ENCODE measurements at regions not wholly inside any gene's neighbourhood (a gene's known extent, or its start where the extent isn't known, plus 50 kb on each side); places are given as distances from the start of the nearest gene placed in this dataset.

DNA sequence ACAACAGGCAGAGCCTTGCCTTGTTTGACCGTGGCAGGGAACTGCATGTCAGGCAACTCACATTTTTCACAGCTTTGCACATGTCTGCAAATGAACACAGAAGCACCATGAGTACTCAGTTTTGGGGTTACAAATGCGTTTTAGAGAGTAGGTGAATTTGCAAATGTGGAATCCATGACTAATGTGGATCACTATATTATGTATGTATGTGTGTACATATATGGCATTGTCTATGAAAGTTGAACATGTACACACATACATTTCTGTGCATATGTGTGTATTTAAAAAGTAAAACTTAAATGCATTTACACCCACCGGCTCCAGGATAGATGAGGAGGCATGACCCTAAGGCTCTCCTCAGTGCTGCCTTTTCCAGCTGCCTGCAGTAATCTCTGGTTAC lies 65.1 kb downstream of the SOWAHC start:
- WGBS, result 94% methylated on average over 3 of the region's 3 CpGs
- H3K4me1 ChIP-seq (ENCODE audit: control insufficient read depth in 2 of 2, insufficient read depth in 2 of 2, low read length in 2 of 2), result no peaks in the 10 kb centered on the region
- no peak overlapping the region for H3K4me3 ChIP-seq (ENCODE audit: low read length in 2 of 2)
- peaks cover 0 to 4% of the 10 kb centered on the region in 2 donors for H3K27me3 ChIP-seq (ENCODE audit: control insufficient read depth in 2 of 2, insufficient read depth in 1 of 2, low read length in 1 of 2)
- H3K27ac ChIP-seq (ENCODE audit: low read depth in 1 of 2, low read length in 1 of 2), result no peak overlapping the region
- no peaks in the 10 kb centered on the region for H3K9me3 ChIP-seq (ENCODE audit: control insufficient read depth in 2 of 2, insufficient read depth in 1 of 2, low read length in 1 of 2)
- DNase-seq (ENCODE audit: low read depth in 6 of 9, low spot score in 9 of 9), result no peak
- H3K36me3 ChIP-seq (ENCODE audit: control insufficient read depth in 2 of 2, insufficient read depth in 2 of 2, low read length in 1 of 2), result no peaks in the 10 kb centered on the region

DNA sequence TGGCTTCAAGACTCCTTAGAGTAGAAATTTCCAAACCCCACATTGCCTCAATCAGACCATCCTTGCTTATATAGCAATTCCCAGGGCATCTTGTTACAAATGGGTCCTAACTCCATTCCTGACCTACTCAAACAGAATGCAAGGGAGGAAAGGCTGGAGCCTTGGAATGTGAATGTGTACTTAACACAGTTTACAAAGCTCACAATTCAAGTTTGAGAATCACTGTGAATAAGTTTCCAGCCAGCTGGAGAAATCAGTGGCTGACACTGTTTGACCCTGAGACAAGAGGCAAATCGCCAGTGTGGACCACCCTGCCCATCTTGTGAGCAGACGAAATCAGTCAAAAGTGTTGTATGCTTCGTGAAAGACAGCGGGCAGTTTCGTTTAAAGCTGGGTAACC lies 65.5 kb downstream of the SOWAHC start:
- 96% methylated on average over 5 of the region's 5 CpGs for WGBS
- Histone ChIP-seq H3K4me1 (ENCODE audit: control insufficient read depth in 2 of 2, insufficient read depth in 2 of 2, low read length in 2 of 2) (no peaks in the 10 kb centered on the region), H3K9me3 (ENCODE audit: control insufficient read depth in 2 of 2, insufficient read depth in 1 of 2, low read length in 1 of 2) (no peaks in the 10 kb centered on the region), H3K27me3 (ENCODE audit: control insufficient read depth in 2 of 2, insufficient read depth in 1 of 2, low read length in 1 of 2) (peaks cover 0 to 4% of the 10 kb centered on the region in 2 donors), H3K27ac (ENCODE audit: low read depth in 1 of 2, low read length in 1 of 2) (no peak overlapping the region), H3K4me3 (ENCODE audit: low read length in 2 of 2) (no peak overlapping the region), H3K36me3 (ENCODE audit: control insufficient read depth in 2 of 2, insufficient read depth in 2 of 2, low read length in 1 of 2) (no peaks in the 10 kb centered on the region)
- DNase-seq (ENCODE audit: low read depth in 6 of 9, low spot score in 9 of 9), result no peak

DNA sequence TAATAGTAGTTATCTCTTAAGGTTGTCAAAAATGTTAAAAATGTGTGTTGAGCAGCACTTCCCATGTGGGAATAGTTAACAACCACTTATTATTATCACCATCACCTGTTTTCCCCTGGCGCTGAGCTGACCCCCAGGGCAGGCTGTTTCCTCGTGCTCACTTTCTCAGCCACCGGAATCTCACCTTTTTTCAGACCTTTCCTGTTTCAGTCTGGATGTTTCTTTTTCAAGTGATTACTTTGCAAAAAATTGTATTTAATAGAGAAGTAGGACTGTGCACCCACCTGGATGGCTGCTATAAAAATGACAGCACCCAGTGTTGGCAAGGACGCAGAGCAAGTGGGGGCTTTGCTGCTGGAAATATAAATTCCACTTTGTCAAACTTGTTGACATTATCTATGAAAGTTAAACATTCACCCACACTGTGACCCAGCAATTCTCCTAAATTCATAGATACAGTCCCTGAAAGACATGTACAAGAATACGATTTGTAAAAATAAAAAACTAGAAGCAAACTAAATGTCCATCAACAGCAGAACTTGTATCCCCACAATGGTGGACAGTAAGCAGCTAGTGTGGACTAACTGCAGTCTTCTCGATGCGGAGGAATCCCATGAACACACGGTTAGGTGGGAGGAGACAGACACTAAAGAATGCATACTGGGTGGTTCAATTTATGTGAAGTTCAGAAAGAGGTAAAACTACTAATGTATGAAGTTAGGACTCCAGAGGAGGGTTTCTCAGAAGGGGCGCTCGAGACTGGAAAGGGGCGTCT lies 66.5 kb downstream of the SOWAHC start:
- H3K27ac ChIP-seq (ENCODE audit: low read depth in 1 of 2, low read length in 1 of 2), result no peak overlapping the region
- H3K9me3 ChIP-seq (ENCODE audit: control insufficient read depth in 2 of 2, insufficient read depth in 1 of 2, low read length in 1 of 2), result no peaks in the 10 kb centered on the region
- no peaks in the 10 kb centered on the region for H3K36me3 ChIP-seq (ENCODE audit: control insufficient read depth in 2 of 2, insufficient read depth in 2 of 2, low read length in 1 of 2)
- 72% methylated on average over 11 of the region's 11 CpGs for WGBS
- H3K4me1 ChIP-seq (ENCODE audit: control insufficient read depth in 2 of 2, insufficient read depth in 2 of 2, low read length in 2 of 2), result no peaks in the 10 kb centered on the region
- DNase-seq (ENCODE audit: low read depth in 6 of 9, low spot score in 9 of 9), result no peak
- no peak overlapping the region for H3K4me3 ChIP-seq (ENCODE audit: low read length in 2 of 2)
- peaks cover 0 to 4% of the 10 kb centered on the region in 2 donors for H3K27me3 ChIP-seq (ENCODE audit: control insufficient read depth in 2 of 2, insufficient read depth in 1 of 2, low read length in 1 of 2)

DNA sequence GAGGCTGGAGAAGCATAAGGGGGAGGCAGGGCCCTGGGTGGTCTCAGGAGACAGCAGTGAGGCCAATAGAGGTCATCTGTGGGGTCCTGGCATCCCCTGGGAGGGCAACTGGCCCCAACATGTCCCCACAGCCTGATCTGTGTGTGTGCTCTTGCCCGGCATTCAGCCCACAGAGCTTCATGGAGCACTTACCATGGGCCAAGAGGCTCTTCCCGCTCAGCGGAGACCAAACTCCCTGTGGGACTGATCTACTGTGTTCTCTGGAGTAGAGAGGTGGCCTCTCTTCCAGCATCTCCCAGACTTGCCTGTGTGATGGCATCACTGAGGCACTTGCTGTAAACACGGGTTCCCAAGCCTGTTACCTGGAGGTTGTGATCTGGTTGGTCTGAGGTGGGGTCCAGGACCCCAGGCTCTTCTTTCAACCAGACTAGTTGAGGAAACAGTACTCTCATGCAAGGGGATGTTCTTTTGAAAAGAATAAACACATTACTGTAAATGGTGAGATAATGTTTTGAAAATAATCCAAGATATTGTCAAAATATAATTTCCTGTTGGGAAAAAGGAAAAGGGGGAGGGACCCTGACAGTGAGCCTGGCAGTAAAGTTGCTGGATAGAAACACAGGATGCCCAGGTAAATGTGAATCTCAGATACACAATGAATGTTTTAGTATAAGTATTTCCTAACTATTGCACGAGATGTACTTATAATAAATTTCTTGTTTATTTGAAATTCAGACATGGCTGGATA lies 67.6 kb downstream of the SOWAHC start:
- Histone ChIP-seq H3K27me3 (ENCODE audit: control insufficient read depth in 2 of 2, insufficient read depth in 1 of 2, low read length in 1 of 2) (peaks cover 0 to 2% of the 10 kb centered on the region in 2 donors), H3K27ac (ENCODE audit: low read depth in 1 of 2, low read length in 1 of 2) (no peak overlapping the region), H3K4me3 (ENCODE audit: low read length in 2 of 2) (no peak overlapping the region), H3K36me3 (ENCODE audit: control insufficient read depth in 2 of 2, insufficient read depth in 2 of 2, low read length in 1 of 2) (no peaks in the 10 kb centered on the region), H3K4me1 (ENCODE audit: control insufficient read depth in 2 of 2, insufficient read depth in 2 of 2, low read length in 2 of 2) (no peaks in the 10 kb centered on the region), H3K9me3 (ENCODE audit: control insufficient read depth in 2 of 2, insufficient read depth in 1 of 2, low read length in 1 of 2) (no peaks in the 10 kb centered on the region)
- no peak for DNase-seq (ENCODE audit: low read depth in 6 of 9, low spot score in 9 of 9)
- WGBS, result 95% methylated on average over 5 of the region's 5 CpGs

DNA sequence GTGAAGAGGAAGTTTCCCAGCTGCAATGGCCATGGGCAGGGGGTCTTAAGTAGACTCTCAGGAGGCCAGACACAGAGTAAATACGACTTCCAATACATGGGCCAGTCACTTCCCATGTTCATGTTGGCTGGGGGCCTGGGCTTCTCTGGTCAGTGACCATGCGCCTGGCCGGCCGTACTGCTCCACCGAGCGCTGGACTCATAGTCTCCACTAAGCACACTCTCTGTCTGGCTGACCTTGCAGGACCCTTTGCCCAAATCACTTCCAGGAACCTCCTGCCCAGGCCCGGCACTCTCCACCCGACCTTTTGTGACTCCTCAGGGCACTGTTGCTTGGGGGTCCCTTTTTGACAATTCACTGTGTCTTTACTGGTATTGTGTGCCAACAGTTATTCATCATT lies 69.3 kb downstream of the SOWAHC start:
- H3K27ac ChIP-seq (ENCODE audit: low read depth in 1 of 2, low read length in 1 of 2), result no peak overlapping the region
- 93% methylated on average over 8 of the region's 8 CpGs for WGBS
- H3K36me3 ChIP-seq (ENCODE audit: control insufficient read depth in 2 of 2, insufficient read depth in 2 of 2, low read length in 1 of 2), result no peaks in the 10 kb centered on the region
- no peaks in the 10 kb centered on the region for H3K9me3 ChIP-seq (ENCODE audit: control insufficient read depth in 2 of 2, insufficient read depth in 1 of 2, low read length in 1 of 2)
- no peaks in the 10 kb centered on the region for H3K4me1 ChIP-seq (ENCODE audit: control insufficient read depth in 2 of 2, insufficient read depth in 2 of 2, low read length in 2 of 2)
- H3K4me3 ChIP-seq (ENCODE audit: low read length in 2 of 2), result no peak overlapping the region
- no peak for DNase-seq (ENCODE audit: low read depth in 6 of 9, low spot score in 9 of 9)
- H3K27me3 ChIP-seq (ENCODE audit: control insufficient read depth in 2 of 2, insufficient read depth in 1 of 2, low read length in 1 of 2), result no peaks in the 10 kb centered on the region

DNA sequence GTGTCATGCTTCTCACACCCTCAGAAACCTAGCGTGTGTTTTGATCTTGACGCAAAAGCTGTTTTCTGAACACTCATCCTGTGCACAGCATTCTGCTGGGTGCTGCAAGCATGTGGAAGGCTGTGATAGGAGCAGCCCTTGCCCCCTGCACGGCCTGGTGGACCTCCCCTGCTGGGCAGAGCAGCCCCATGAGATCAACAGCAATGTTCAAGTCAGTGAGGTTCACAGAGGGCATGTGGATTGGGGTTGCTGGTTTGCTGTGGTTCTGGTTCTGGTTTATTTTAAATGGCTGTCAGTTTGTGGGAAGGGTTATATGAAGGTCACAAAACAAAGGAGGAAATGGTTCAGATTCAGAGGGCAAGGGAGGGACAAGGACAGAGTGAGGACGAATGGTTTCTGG lies 71.3 kb downstream of the SOWAHC start:
- Histone ChIP-seq H3K9me3 (ENCODE audit: control insufficient read depth in 2 of 2, insufficient read depth in 1 of 2, low read length in 1 of 2) (no peaks in the 10 kb centered on the region), H3K27me3 (ENCODE audit: control insufficient read depth in 2 of 2, insufficient read depth in 1 of 2, low read length in 1 of 2) (no peaks in the 10 kb centered on the region), H3K36me3 (ENCODE audit: control insufficient read depth in 2 of 2, insufficient read depth in 2 of 2, low read length in 1 of 2) (no peaks in the 10 kb centered on the region), H3K27ac (ENCODE audit: low read depth in 1 of 2, low read length in 1 of 2) (no peak overlapping the region), H3K4me3 (ENCODE audit: low read length in 2 of 2) (no peak overlapping the region), H3K4me1 (ENCODE audit: control insufficient read depth in 2 of 2, insufficient read depth in 2 of 2, low read length in 2 of 2) (no peaks in the 10 kb centered on the region)
- WGBS, result 92% methylated on average over 4 of the region's 4 CpGs
- no peak for DNase-seq (ENCODE audit: low read depth in 6 of 9, low spot score in 9 of 9)

DNA sequence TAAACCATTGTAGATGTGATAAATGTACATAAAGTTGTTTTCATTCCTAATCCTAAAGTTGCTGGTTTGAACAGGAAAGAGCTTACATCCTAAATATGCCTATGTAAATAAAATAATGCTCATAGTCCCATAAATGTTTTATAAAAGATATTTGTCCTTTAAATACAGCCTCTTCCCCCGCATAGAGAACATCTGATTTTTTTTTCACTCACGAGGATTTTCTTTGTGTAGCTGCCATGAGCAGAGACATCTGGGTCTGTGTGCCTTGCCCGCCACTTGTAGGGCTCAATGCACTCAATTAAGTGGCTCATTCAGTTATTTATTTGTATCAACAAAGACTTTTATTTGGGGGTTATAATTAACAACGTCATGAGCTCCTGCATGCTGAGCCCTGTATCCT lies 72.8 kb downstream of the SOWAHC start:
- no peak overlapping the region for H3K27ac ChIP-seq (ENCODE audit: low read depth in 1 of 2, low read length in 1 of 2)
- H3K9me3 ChIP-seq (ENCODE audit: control insufficient read depth in 2 of 2, insufficient read depth in 1 of 2, low read length in 1 of 2), result no peaks in the 10 kb centered on the region
- no peaks in the 10 kb centered on the region for H3K4me1 ChIP-seq (ENCODE audit: control insufficient read depth in 2 of 2, insufficient read depth in 2 of 2, low read length in 2 of 2)
- H3K4me3 ChIP-seq (ENCODE audit: low read length in 2 of 2), result no peak overlapping the region
- WGBS, result 95% methylated on average over 4 of the region's 4 CpGs
- no peaks in the 10 kb centered on the region for H3K36me3 ChIP-seq (ENCODE audit: control insufficient read depth in 2 of 2, insufficient read depth in 2 of 2, low read length in 1 of 2)
- DNase-seq (ENCODE audit: low read depth in 6 of 9, low spot score in 9 of 9), result no peak
- no peaks in the 10 kb centered on the region for H3K27me3 ChIP-seq (ENCODE audit: control insufficient read depth in 2 of 2, insufficient read depth in 1 of 2, low read length in 1 of 2)

DNA sequence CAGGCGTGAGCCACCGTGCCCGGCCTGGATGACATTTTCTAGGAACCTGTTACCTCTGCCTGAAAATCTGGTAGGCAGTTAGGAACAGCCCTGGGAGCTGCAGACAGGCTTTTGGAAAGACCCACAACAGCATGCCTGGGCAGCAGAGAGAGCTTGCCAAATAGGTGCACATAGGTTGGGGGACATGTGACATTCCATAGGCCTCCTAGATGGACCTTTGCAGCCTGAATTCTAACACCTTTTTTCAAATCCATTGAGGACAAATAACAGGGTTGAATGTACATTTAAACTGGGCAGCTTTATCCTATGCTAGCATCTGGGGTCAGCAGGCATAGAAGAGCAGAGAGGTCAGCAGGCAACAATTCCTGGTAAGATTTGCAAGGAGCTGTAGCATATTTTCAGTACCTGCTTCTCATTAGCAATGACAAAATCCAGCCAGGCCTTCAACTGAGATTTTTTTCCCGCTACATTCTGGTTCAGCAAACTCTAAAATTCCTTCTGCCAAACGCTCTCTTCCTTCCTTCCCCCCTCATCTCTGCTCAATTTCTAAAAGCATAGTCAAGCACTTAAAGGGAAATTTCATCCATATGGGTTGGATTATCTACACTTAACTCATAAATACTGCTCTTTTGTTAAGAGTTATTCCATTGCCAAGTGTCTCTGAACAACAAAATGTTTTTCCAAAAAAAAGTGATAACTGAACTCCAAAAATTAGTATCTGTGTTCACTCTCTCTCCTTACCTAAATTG lies 75.2 kb downstream of the SOWAHC start:
- Histone ChIP-seq H3K9me3 (ENCODE audit: control insufficient read depth in 2 of 2, insufficient read depth in 1 of 2, low read length in 1 of 2) (no peaks in the 10 kb centered on the region), H3K4me3 (ENCODE audit: low read length in 2 of 2) (no peak overlapping the region), H3K4me1 (ENCODE audit: control insufficient read depth in 2 of 2, insufficient read depth in 2 of 2, low read length in 2 of 2) (no peaks in the 10 kb centered on the region), H3K36me3 (ENCODE audit: control insufficient read depth in 2 of 2, insufficient read depth in 2 of 2, low read length in 1 of 2) (no peaks in the 10 kb centered on the region), H3K27ac (ENCODE audit: low read depth in 1 of 2, low read length in 1 of 2) (no peak overlapping the region), H3K27me3 (ENCODE audit: control insufficient read depth in 2 of 2, insufficient read depth in 1 of 2, low read length in 1 of 2) (no peaks in the 10 kb centered on the region)
- WGBS, result 94% methylated on average over 5 of the region's 5 CpGs
- no peak for DNase-seq (ENCODE audit: low read depth in 6 of 9, low spot score in 9 of 9)

DNA sequence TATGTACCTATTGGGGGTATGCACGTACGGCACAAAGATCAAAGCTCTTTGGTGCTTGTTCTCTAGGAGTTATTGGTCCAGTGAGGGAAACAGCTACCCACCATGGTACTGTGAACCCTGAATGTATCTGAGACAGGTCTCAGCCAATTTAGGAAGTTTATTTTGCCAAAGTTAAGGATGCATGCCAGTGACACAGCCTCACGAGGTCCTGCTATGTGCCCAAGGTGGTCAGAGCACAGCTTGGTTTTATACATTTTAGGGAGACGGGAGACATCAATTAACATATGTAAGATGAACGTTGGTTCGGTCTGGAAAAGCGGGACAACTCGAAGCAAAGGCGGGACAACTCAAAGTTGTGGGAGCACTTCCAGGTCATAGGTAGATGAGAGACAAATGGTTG lies 75.8 kb downstream of the SOWAHC start:
- no peaks in the 10 kb centered on the region for H3K36me3 ChIP-seq (ENCODE audit: control insufficient read depth in 2 of 2, insufficient read depth in 2 of 2, low read length in 1 of 2)
- 97% methylated on average over 9 of the region's 9 CpGs for WGBS

More for the DNA sequence above, 75.8 kb downstream of the SOWAHC start:
- H3K9me3 ChIP-seq (ENCODE audit: control insufficient read depth in 2 of 2, insufficient read depth in 1 of 2, low read length in 1 of 2), result no peaks in the 10 kb centered on the region
- H3K27me3 ChIP-seq (ENCODE audit: control insufficient read depth in 2 of 2, insufficient read depth in 1 of 2, low read length in 1 of 2), result no peaks in the 10 kb centered on the region
- no peaks in the 10 kb centered on the region for H3K4me1 ChIP-seq (ENCODE audit: control insufficient read depth in 2 of 2, insufficient read depth in 2 of 2, low read length in 2 of 2)
- H3K27ac ChIP-seq (ENCODE audit: low read depth in 1 of 2, low read length in 1 of 2), result no peak overlapping the region
- DNase-seq (ENCODE audit: low read depth in 6 of 9, low spot score in 9 of 9), result no peak
- no peak overlapping the region for H3K4me3 ChIP-seq (ENCODE audit: low read length in 2 of 2)

Data from thymus (tissue), 11 donors.